WTC11 (cell line): ENCODE measurements at regions not wholly inside any gene's neighbourhood (a gene's known extent, or its start where the extent isn't known, plus 50 kb on each side); places are given as distances from the start of the nearest gene placed in this dataset.

Experiments
- ATAC-seq: fragments of 200-7000 bp; cut with Tn5 transposase; 2 replicates; pipeline ENCODE4 v1.10.0; 2021; ENCODE audit warnings: mild to moderate bottlenecking, moderate library complexity
- CTCF ChIA-PET: fragments of 300-600 bp; sonication (Branson Sonifier 250); formaldehyde crosslinking; loops from one replicate; lab custom pipeline; 2021; ENCODE audit warnings: antibody characterized with exemption; lab: Charles Lee
- POLR2A ChIA-PET: fragments of 350-600 bp; sonication (Branson Sonifier 250); formaldehyde crosslinking; loops from one replicate; lab custom pipeline; 2021; ENCODE audit warnings: antibody characterized with exemption; lab: Charles Lee
- DNase-seq: peaks from one replicate; pipeline ENCODE4 v3.0.0; 2021; ENCODE audit warnings: low spot score
- H3K27ac Mint-ChIP-seq: 2 replicates; pipeline ENCODE4 v1.8.0; 2021; ENCODE audit warnings: mixed read lengths
- H3K27me3 Mint-ChIP-seq: 2 replicates; pipeline ENCODE4 v1.8.0; 2021; ENCODE audit warnings: low read depth, mild to moderate bottlenecking, moderate library complexity, mixed read lengths
- H3K36me3 Mint-ChIP-seq: 2 replicates; pipeline ENCODE4 v1.8.0; 2021; ENCODE audit warnings: mixed read lengths
- H3K4me1 Mint-ChIP-seq: 2 replicates; pipeline ENCODE4 v1.8.0; 2022; ENCODE audit warnings: mixed read lengths
- H3K4me3 Mint-ChIP-seq: 2 replicates; pipeline ENCODE4 v1.8.0; 2021; ENCODE audit warnings: mild to moderate bottlenecking, moderate library complexity, mixed read lengths
- H3K9me3 Mint-ChIP-seq: 2 replicates; pipeline ENCODE4 v1.8.0; 2021; ENCODE audit warnings: mixed read lengths
- CREM ChIP-seq: sonication (generic); formaldehyde crosslinking; IDR thresholded peaks from 2 replicates; pipeline ENCODE4 v1.8.1; 2022; ENCODE audit warnings: mild to moderate bottlenecking, missing genetic modification reagents, moderate library complexity
- FOXK1 ChIP-seq: sonication (generic); formaldehyde crosslinking; IDR thresholded peaks from 2 replicates; pipeline ENCODE4 v1.8.0; 2022; ENCODE audit warnings: mild to moderate bottlenecking, moderate library complexity, missing genetic modification reagents
- GABPB1 ChIP-seq: sonication (generic); formaldehyde crosslinking; IDR thresholded peaks from 2 replicates; pipeline ENCODE4 v1.8.1; 2023; ENCODE audit warnings: mild to moderate bottlenecking, missing genetic modification reagents
- NR2C2 ChIP-seq: sonication (generic); formaldehyde crosslinking; IDR thresholded peaks from 2 replicates; pipeline ENCODE4 v1.8.0; 2022; ENCODE audit warnings: mild to moderate bottlenecking, missing genetic modification reagents
- NR3C1 ChIP-seq: sonication (generic); formaldehyde crosslinking; conservative IDR thresholded peaks from 2 replicates; pipeline ENCODE4 v1.8.1; 2023; ENCODE audit warnings: low read depth, mild to moderate bottlenecking, missing genetic modification reagents
- PRRX2 ChIP-seq: fragments of 250-450 bp; sonication (Bioruptor Pico); IDR thresholded peaks from 2 replicates; pipeline ENCODE4 v1.8.0; 2021; ENCODE audit warnings: mild to moderate bottlenecking
- RORB ChIP-seq: fragments of 250-450 bp; sonication (Bioruptor Pico); IDR thresholded peaks from 2 replicates; pipeline ENCODE4 v1.9.0; 2021; ENCODE audit warnings: mild to moderate bottlenecking
- SMAD3 ChIP-seq: sonication (generic); formaldehyde crosslinking; IDR thresholded peaks from 2 replicates; pipeline ENCODE4 v1.8.0; 2022; ENCODE audit warnings: missing genetic modification reagents, mild to moderate bottlenecking, borderline replicate concordance
- ZNF219 ChIP-seq: sonication (generic); formaldehyde crosslinking; IDR thresholded peaks from 2 replicates; pipeline ENCODE4 v1.8.0; 2023; ENCODE audit warnings: missing genetic modification reagents, mild to moderate bottlenecking, borderline replicate concordance
- ZNF317 ChIP-seq: sonication (generic); formaldehyde crosslinking; IDR thresholded peaks from 2 replicates; pipeline ENCODE4 v1.8.1; 2023; ENCODE audit warnings: low read depth, mild to moderate bottlenecking, moderate library complexity, missing genetic modification reagents, borderline replicate concordance
- ZNF416 ChIP-seq: fragments of 250-450 bp; sonication (Bioruptor Pico); IDR thresholded peaks from 2 replicates; pipeline ENCODE4 v1.9.0; 2021; ENCODE audit warnings: mild to moderate bottlenecking, inconsistent platforms
- TF ChIP-seq, protein P1 (sequence below): sonication (generic); formaldehyde crosslinking; IDR thresholded peaks from 2 replicates; pipeline ENCODE4 v1.8.1; 2022; ENCODE audit warnings: mild to moderate bottlenecking, moderate library complexity, missing genetic modification reagents
- TF ChIP-seq, protein P2 (sequence below): sonication (generic); formaldehyde crosslinking; IDR thresholded peaks from 2 replicates; pipeline ENCODE4 v1.8.1; 2023; ENCODE audit warnings: mild to moderate bottlenecking, moderate library complexity, missing genetic modification reagents
- TF ChIP-seq, protein P3 (sequence below): sonication (generic); formaldehyde crosslinking; IDR thresholded peaks from 2 replicates; pipeline ENCODE4 v1.8.0; 2023; ENCODE audit warnings: missing genetic modification reagents
- TF ChIP-seq, protein P4 (sequence below): sonication (generic); formaldehyde crosslinking; IDR thresholded peaks from 2 replicates; pipeline ENCODE4 v1.8.1; 2022; ENCODE audit warnings: low read depth, mild to moderate bottlenecking, moderate library complexity, missing genetic modification reagents, borderline replicate concordance
- TF ChIP-seq, protein P5 (sequence below): sonication (generic); formaldehyde crosslinking; IDR thresholded peaks from 2 replicates; pipeline ENCODE4 v1.8.1; 2023; ENCODE audit warnings: mild to moderate bottlenecking, missing genetic modification reagents
- TF ChIP-seq, protein P6 (sequence below): sonication (generic); formaldehyde crosslinking; IDR thresholded peaks from 2 replicates; pipeline ENCODE4 v1.8.1; 2023; ENCODE audit warnings: mild to moderate bottlenecking, missing genetic modification reagents, moderate library complexity
- TF ChIP-seq, protein P7 (sequence below): fragments of 250-450 bp; sonication (Bioruptor Pico); conservative IDR thresholded peaks from 2 replicates; pipeline ENCODE4 v1.9.0; 2021; ENCODE audit warnings: mild to moderate bottlenecking
- TF ChIP-seq, protein P8 (sequence below): sonication (generic); formaldehyde crosslinking; IDR thresholded peaks from 2 replicates; pipeline ENCODE4 v1.8.0; 2022; ENCODE audit warnings: mild to moderate bottlenecking, missing genetic modification reagents
- TF ChIP-seq, protein P9 (sequence below): fragments of 200-600 bp; IDR thresholded peaks from 2 replicates; pipeline ENCODE4 v1.8.0; 2022; ENCODE audit warnings: antibody characterized with exemption

DNA sequence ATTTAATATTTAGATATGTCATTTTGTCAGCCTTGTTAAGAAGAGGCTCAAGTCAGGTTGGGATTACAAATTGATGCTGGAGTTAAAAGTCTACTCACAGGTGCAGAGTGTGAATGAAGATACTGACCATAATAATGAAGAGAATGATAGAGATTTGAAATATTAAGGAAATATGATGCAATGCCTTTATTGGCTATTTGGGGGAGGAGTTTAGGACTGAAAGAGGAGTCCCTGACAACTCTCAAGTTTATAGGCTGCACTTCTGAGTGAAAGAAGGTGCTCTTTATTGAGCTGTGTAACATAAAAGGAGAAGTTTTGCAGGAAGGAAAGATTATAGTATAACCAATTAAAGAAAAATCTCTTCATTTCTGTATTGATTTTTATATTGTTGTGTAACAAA is 827.7 kb upstream of the PCDH9 start (continued):
- TF ChIP-seq, protein P1, sequence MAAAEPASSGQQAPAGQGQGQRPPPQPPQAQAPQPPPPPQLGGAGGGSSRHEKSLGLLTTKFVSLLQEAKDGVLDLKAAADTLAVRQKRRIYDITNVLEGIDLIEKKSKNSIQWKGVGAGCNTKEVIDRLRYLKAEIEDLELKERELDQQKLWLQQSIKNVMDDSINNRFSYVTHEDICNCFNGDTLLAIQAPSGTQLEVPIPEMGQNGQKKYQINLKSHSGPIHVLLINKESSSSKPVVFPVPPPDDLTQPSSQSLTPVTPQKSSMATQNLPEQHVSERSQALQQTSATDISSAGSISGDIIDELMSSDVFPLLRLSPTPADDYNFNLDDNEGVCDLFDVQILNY (CRISPR knock-in tag) = no peak
- TF ChIP-seq NR2C2 (CRISPR knock-in tag) (no peak), CREM (no peak), SMAD3 (CRISPR knock-in tag) (no peak), ZNF416 (CRISPR knock-in tag) (no peak), NR3C1 (CRISPR knock-in tag) (no peak)
- TF ChIP-seq, protein P2, sequence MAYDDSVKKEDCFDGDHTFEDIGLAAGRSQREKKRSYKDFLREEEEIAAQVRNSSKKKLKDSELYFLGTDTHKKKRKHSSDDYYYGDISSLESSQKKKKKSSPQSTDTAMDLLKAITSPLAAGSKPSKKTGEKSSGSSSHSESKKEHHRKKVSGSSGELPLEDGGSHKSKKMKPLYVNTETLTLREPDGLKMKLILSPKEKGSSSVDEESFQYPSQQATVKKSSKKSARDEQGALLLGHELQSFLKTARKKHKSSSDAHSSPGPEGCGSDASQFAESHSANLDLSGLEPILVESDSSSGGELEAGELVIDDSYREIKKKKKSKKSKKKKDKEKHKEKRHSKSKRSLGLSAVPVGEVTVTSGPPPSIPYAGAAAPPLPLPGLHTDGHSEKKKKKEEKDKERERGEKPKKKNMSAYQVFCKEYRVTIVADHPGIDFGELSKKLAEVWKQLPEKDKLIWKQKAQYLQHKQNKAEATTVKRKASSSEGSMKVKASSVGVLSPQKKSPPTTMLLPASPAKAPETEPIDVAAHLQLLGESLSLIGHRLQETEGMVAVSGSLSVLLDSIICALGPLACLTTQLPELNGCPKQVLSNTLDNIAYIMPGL (CRISPR knock-in tag) = no peak
- TF ChIP-seq, protein P3, sequence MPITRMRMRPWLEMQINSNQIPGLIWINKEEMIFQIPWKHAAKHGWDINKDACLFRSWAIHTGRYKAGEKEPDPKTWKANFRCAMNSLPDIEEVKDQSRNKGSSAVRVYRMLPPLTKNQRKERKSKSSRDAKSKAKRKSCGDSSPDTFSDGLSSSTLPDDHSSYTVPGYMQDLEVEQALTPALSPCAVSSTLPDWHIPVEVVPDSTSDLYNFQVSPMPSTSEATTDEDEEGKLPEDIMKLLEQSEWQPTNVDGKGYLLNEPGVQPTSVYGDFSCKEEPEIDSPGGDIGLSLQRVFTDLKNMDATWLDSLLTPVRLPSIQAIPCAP = no peak
- TF ChIP-seq, protein P4, sequence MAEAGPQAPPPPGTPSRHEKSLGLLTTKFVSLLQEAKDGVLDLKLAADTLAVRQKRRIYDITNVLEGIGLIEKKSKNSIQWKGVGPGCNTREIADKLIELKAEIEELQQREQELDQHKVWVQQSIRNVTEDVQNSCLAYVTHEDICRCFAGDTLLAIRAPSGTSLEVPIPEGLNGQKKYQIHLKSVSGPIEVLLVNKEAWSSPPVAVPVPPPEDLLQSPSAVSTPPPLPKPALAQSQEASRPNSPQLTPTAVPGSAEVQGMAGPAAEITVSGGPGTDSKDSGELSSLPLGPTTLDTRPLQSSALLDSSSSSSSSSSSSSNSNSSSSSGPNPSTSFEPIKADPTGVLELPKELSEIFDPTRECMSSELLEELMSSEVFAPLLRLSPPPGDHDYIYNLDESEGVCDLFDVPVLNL = no peak
- TF ChIP-seq, protein P5, sequence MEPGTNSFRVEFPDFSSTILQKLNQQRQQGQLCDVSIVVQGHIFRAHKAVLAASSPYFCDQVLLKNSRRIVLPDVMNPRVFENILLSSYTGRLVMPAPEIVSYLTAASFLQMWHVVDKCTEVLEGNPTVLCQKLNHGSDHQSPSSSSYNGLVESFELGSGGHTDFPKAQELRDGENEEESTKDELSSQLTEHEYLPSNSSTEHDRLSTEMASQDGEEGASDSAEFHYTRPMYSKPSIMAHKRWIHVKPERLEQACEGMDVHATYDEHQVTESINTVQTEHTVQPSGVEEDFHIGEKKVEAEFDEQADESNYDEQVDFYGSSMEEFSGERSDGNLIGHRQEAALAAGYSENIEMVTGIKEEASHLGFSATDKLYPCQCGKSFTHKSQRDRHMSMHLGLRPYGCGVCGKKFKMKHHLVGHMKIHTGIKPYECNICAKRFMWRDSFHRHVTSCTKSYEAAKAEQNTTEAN (CRISPR knock-in tag) = no peak

DNA sequence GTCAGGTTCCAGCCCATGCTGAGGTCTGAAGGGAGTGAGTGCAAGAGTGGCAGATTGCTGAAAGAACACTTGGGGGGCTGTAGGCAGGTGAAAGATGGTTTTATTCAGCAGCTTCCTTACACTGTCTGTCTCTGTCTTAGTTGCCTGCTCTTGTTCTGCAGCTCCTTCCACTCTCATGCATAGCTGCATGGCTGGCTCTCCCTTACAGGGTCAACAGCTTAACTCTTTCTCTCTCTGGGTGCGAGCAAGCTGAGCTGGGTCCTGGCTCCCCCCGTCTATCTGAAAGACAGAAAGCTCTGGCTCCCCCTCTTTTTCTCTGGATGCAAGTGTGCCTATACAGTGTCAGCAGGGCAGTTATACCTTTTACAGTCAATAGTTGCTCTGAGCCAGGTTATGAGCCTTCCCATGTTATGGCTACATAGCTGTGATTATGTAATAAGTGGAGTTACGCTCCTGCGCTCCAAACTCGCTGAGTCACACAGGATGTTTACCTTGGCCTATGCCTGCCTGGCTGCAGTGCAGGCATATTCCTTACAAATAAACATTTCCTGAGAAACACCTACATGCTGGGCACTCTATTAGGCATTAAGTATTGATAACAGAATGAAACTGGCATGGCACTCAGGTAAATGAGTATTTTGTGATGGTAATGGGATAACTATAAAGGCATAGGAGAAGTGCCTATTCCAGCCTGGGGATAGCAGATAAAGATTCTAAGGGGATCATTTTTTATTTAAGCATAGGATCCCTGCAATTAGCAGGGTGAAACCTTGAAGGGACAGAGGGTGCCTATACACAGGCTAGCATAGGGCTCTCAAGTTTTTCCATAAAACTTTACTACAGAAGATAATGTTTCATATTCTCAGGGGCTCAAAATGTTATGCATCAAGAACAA is 826.9 kb upstream of the PCDH9 start:
- 0 out of 2 replicates have a peak, but pooled peaks have one; percentile 14 for TF ChIP-seq FOXK1
- TF ChIP-seq, protein P6, sequence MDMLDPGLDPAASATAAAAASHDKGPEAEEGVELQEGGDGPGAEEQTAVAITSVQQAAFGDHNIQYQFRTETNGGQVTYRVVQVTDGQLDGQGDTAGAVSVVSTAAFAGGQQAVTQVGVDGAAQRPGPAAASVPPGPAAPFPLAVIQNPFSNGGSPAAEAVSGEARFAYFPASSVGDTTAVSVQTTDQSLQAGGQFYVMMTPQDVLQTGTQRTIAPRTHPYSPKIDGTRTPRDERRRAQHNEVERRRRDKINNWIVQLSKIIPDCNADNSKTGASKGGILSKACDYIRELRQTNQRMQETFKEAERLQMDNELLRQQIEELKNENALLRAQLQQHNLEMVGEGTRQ = no peak
- 0 out of 2 replicates have a peak, but pooled peaks have one; percentile 14 for TF ChIP-seq GABPB1 (CRISPR knock-in tag)
- H3K36me3 Mint-ChIP-seq = peaks cover 19% of the 10 kb centered on the region
- H3K27me3 Mint-ChIP-seq = no peaks in the 10 kb centered on the region
- CTCF ChIA-PET = no interaction called here
- H3K27ac Mint-ChIP-seq = no peak overlapping the region
- H3K4me1 Mint-ChIP-seq = no peaks in the 10 kb centered on the region
- H3K9me3 Mint-ChIP-seq = peaks cover 25% of the 10 kb centered on the region
- DNase-seq (no peak), ATAC-seq (no peak)
- H3K4me3 Mint-ChIP-seq = no peak overlapping the region
- POLR2A ChIA-PET = no interaction called here

DNA sequence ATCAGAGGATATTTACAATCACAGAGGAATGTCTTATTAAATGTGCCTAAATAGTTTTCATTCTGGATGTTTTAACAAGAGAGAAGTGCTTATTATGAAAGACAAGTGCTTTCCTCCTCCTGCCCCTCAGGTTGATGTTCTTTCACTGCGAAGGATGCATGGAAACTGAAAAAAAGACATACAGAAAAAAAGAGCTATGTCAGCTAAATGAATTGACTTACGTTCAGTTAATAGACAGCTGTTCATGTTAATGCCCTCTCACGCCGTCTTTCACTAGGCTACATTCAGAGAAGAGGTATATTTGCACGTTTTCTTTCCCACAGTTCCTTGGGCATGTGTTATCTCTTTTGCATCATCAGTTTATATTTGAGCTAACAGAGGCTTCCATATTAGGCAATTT is 821.8 kb upstream of the PCDH9 start:
- Mint-ChIP-seq H3K4me1 (peaks cover 6% of the 10 kb centered on the region), H3K36me3 (peaks cover 9% of the 10 kb centered on the region), H3K4me3 (no peak overlapping the region), H3K27ac (no peak overlapping the region), H3K27me3 (no peaks in the 10 kb centered on the region), H3K9me3 (peaks cover 11% of the 10 kb centered on the region)
- no peak for ATAC-seq
- ChIA-PET CTCF (no interaction called here), POLR2A (no interaction called here)
- no peak for DNase-seq
- TF ChIP-seq ZNF317 (CRISPR knock-in tag) (no peak), ZNF416 (CRISPR knock-in tag) (no peak), RORB (CRISPR knock-in tag) (no peak), PRRX2 (CRISPR knock-in tag) (no peak), ZNF219 (CRISPR knock-in tag) (no peak)
- TF ChIP-seq, protein P7, sequence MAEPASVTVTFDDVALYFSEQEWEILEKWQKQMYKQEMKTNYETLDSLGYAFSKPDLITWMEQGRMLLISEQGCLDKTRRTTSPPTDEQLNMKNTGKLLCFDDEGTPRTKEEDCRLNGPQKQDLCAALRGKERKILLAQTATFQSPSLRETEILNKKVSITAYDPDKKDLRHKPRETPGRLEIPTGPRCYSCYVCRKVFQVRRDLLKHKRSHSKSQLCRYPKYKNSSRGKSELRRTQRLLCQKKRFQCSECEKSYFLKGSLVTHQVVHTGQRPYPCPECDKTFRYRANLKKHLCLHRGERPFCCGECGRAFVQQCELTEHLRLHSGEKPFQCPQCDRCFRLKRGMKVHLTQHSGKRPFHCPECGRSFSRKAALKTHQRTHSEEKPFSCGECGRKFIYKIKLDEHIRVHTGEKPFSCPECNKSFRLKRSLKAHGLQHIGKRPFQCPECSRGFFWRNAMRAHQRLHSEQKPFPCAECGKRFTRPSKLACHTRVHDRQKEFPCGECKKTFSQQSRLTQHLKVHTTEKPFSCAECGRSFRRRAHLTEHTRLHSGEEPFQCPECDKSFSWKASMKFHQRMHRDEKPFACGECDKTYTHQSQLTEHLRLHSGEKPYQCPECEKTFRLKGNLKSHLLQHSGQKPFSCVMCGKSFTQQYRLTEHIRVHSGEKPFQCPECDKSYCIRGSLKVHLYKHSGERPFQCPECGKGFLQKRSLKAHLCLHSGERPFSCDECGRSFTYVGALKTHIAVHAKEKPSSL (CRISPR knock-in tag) = no peak
- TF ChIP-seq, protein P8, sequence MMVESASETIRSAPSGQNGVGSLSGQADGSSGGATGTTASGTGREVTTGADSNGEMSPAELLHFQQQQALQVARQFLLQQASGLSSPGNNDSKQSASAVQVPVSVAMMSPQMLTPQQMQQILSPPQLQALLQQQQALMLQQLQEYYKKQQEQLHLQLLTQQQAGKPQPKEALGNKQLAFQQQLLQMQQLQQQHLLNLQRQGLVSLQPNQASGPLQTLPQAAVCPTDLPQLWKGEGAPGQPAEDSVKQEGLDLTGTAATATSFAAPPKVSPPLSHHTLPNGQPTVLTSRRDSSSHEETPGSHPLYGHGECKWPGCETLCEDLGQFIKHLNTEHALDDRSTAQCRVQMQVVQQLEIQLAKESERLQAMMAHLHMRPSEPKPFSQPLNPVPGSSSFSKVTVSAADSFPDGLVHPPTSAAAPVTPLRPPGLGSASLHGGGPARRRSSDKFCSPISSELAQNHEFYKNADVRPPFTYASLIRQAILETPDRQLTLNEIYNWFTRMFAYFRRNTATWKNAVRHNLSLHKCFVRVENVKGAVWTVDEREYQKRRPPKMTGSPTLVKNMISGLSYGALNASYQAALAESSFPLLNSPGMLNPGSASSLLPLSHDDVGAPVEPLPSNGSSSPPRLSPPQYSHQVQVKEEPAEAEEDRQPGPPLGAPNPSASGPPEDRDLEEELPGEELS = no peak
- TF ChIP-seq, protein P9, sequence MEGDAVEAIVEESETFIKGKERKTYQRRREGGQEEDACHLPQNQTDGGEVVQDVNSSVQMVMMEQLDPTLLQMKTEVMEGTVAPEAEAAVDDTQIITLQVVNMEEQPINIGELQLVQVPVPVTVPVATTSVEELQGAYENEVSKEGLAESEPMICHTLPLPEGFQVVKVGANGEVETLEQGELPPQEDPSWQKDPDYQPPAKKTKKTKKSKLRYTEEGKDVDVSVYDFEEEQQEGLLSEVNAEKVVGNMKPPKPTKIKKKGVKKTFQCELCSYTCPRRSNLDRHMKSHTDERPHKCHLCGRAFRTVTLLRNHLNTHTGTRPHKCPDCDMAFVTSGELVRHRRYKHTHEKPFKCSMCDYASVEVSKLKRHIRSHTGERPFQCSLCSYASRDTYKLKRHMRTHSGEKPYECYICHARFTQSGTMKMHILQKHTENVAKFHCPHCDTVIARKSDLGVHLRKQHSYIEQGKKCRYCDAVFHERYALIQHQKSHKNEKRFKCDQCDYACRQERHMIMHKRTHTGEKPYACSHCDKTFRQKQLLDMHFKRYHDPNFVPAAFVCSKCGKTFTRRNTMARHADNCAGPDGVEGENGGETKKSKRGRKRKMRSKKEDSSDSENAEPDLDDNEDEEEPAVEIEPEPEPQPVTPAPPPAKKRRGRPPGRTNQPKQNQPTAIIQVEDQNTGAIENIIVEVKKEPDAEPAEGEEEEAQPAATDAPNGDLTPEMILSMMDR = no peak
